ENCODE measurements at regions not wholly inside any gene's neighbourhood (a gene's known extent, or its start where the extent isn't known, plus 50 kb on each side); places are given as distances from the start of the nearest gene placed in this dataset.

DNA sequence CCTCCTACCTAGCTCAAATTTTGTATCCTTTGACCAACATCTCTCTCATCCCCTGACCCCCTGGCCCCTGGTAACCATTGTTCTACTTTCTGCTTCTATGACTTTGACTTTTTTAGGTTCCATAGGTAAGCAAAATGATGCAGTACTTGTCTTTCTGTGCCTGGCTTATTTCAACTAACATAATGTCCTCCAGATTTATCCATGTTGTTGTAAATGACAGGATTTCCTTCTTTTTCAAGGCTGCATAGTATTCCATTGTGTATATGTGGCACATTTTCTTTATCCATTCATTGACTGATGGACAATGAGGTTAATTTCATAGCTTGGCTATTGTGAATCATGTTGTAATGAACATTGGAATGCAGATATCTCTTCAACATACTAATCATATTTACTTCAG, 170.1 kb downstream of the DPY19L2 start:
- no peaks in the 10 kb centered on the region for H3K4me1 ChIP-seq (ENCODE audit: insufficient read depth, low read length)
- H3K9ac ChIP-seq (ENCODE audit: insufficient read depth, low read depth, low read length): no peak overlapping the region
- no peaks in the 10 kb centered on the region for H4K20me1 ChIP-seq (ENCODE audit: insufficient read depth, low read length)
- in situ Hi-C loops (cut with HindIII; ENCODE audit: extremely low pct_ligation_motif_present, low pct_unique_long_range_greater_than_20kb): no loop called here
- BruUV-seq (replicated peaks): no TSS peak
- H3K9me3 ChIP-seq (ENCODE audit: low read length): no peaks in the 10 kb centered on the region
- DNase-seq (ENCODE audit: low spot score) (no peak), FAIRE-seq (no peak), ATAC-seq (no peak)
- ChIA-PET CTCF (ENCODE audit: low intra/inter-chr PET ratio, low total read pairs) (no interaction called here), POLR2A (no interaction called here)
- no peaks in the 10 kb centered on the region for H3K79me2 ChIP-seq (ENCODE audit: insufficient read depth, low read length)
- no peaks in the 10 kb centered on the region for H3K36me3 ChIP-seq (replicated peaks in 1 of 2; ENCODE audit: control insufficient read depth in 1 of 2, insufficient read depth in 2 of 2, low read length in 2 of 2)
- no peak overlapping the region for H3K4me2 ChIP-seq (ENCODE audit: low read depth, low read length)
- TF ChIP-seq REL (CRISPR knock-in tag; conservative IDR thresholded peaks at IDR 0.05) (no peak), MED13 (CRISPR knock-in tag; IDR thresholded peaks at IDR 0.05) (no peak), PAF1 (CRISPR knock-in tag; IDR thresholded peaks at IDR 0.05) (no peak)
- TF ChIP-seq, protein P1, sequence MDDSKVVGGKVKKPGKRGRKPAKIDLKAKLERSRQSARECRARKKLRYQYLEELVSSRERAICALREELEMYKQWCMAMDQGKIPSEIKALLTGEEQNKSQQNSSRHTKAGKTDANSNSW (CRISPR knock-in tag; IDR thresholded peaks at IDR 0.05; ENCODE audit: borderline replicate concordance): no peak
- no peaks in the 10 kb centered on the region for H3K27me3 ChIP-seq (ENCODE audit: control insufficient read depth in 1 of 2, insufficient read depth in 2 of 2, low read length in 2 of 2)
- intact Hi-C loops (cut with micrococcal nuclease; ENCODE audit: unreplicated experiment): no loop called here
- no peak overlapping the region for H2AFZ ChIP-seq (ENCODE audit: low read length)
- H3K27ac ChIP-seq (ENCODE audit: extremely low read length, insufficient read depth, low read length): no peak overlapping the region
- no peak overlapping the region for H3K4me3 ChIP-seq (replicated peaks in 1 of 3; ENCODE audit: insufficient read depth in 1 of 3, low read depth in 2 of 3, low read length in 3 of 3)

DNA sequence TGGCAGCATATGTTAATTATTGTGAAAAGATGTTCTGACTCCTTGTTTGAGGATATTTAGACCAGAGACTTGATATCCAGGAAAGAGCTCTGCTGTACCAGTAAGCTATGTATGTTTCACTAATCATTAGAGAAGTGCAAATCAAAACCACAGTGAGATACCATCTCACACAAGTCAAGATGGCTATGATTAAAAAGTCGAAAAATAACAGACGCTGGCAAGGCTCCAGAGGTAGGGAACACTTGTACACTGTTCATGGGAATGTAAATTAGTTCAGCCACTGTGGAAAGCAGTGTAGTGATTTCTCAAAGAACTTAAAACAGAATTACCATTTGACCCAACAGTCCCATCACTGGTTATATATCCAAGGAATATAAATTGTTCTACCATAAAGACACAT, 171.6 kb downstream of the DPY19L2 start:
- no peaks in the 10 kb centered on the region for H3K4me1 ChIP-seq (ENCODE audit: insufficient read depth, low read length)
- no peak overlapping the region for H3K9ac ChIP-seq (ENCODE audit: insufficient read depth, low read depth, low read length)
- H3K79me2 ChIP-seq (ENCODE audit: insufficient read depth, low read length): no peaks in the 10 kb centered on the region
- intact Hi-C loops (cut with micrococcal nuclease; ENCODE audit: unreplicated experiment): no loop called here
- no peak overlapping the region for H3K4me3 ChIP-seq (replicated peaks in 1 of 3; ENCODE audit: insufficient read depth in 1 of 3, low read depth in 2 of 3, low read length in 3 of 3)
- BruUV-seq (replicated peaks): no TSS peak
- H3K27ac ChIP-seq (ENCODE audit: extremely low read length, insufficient read depth, low read length): no peak overlapping the region
- no peak overlapping the region for H3K4me2 ChIP-seq (ENCODE audit: low read depth, low read length)
- ChIA-PET CTCF (ENCODE audit: low intra/inter-chr PET ratio, low total read pairs) (no interaction called here), POLR2A (no interaction called here)
- TF ChIP-seq ELF1 (CRISPR knock-in tag; IDR thresholded peaks at IDR 0.05): no peak
- in situ Hi-C loops (cut with HindIII; ENCODE audit: extremely low pct_ligation_motif_present, low pct_unique_long_range_greater_than_20kb): no loop called here
- H3K9me3 ChIP-seq (ENCODE audit: low read length): no peaks in the 10 kb centered on the region
- H3K36me3 ChIP-seq (replicated peaks in 1 of 2; ENCODE audit: control insufficient read depth in 1 of 2, insufficient read depth in 2 of 2, low read length in 2 of 2): no peaks in the 10 kb centered on the region
- ATAC-seq: no peak
- H2AFZ ChIP-seq (ENCODE audit: low read length): no peak overlapping the region
- no peak for FAIRE-seq
- H4K20me1 ChIP-seq (ENCODE audit: insufficient read depth, low read length): no peaks in the 10 kb centered on the region
- DNase-seq (ENCODE audit: low spot score): no peak
- no peaks in the 10 kb centered on the region for H3K27me3 ChIP-seq (ENCODE audit: control insufficient read depth in 1 of 2, insufficient read depth in 2 of 2, low read length in 2 of 2)
- WGBS (ENCODE audit: low lambda C conversion rate): 2% methylated on average over 2 of the region's 2 CpGs

Data from HepG2 (cell line).